ENCODE measurements at regions not wholly inside any gene's neighbourhood (a gene's known extent, or its start where the extent isn't known, plus 50 kb on each side); places are given as distances from the start of the nearest gene placed in this dataset.

- CTCF ChIA-PET = no interaction called here
- no peak for DNase-seq (ENCODE audit: low spot score)
- Mint-ChIP-seq H3K27ac (no peak overlapping the region), H3K9me3 (peaks cover 6% of the 10 kb centered on the region), H3K4me3 (no peak overlapping the region), H3K36me3 (no peaks in the 10 kb centered on the region), H3K4me1 (peaks cover 7% of the 10 kb centered on the region), H3K27me3 (ENCODE audit: low read depth) (peaks cover 12% of the 10 kb centered on the region)
- ATAC-seq = no peak
- POLR2A ChIA-PET = no interaction called here
- TF ChIP-seq USF2 (CRISPR knock-in tag; IDR thresholded peaks at IDR 0.05) = peak; percentile 87
- no peak for TF ChIP-seq ZNF138 (CRISPR knock-in tag; conservative IDR thresholded peaks at IDR 0.05)
- TF ChIP-seq RORB (CRISPR knock-in tag; IDR thresholded peaks at IDR 0.05) = no peak
- TF ChIP-seq USF1 (CRISPR knock-in tag; IDR thresholded peaks at IDR 0.05) = peak; percentile 74
These were observed 90.5 kb upstream of the ALX4 start for GRCh38 chr11:44400431-44400830.

GRCh38 chr11:44402466-44403075 lies 92.6 kb upstream of the ALX4 start:
- TF ChIP-seq NR3C1 (CRISPR knock-in tag; conservative IDR thresholded peaks at IDR 0.05; ENCODE audit: low read depth) (no peak), TEAD4 (CRISPR knock-in tag; IDR thresholded peaks at IDR 0.05) (no peak), RORB (CRISPR knock-in tag; IDR thresholded peaks at IDR 0.05) (no peak), CREM (CRISPR knock-in tag; IDR thresholded peaks at IDR 0.05) (no peak), ZNF121 (CRISPR knock-in tag; IDR thresholded peaks at IDR 0.05) (no peak), JUN (CRISPR knock-in tag; IDR thresholded peaks at IDR 0.05) (no peak), MYBL2 (CRISPR knock-in tag; IDR thresholded peaks at IDR 0.05) (no peak), AFF4 (CRISPR knock-in tag; IDR thresholded peaks at IDR 0.05; ENCODE audit: borderline replicate concordance) (no peak), E2F1 (CRISPR knock-in tag; IDR thresholded peaks at IDR 0.05) (no peak), NFYB (CRISPR knock-in tag; conservative IDR thresholded peaks at IDR 0.05; ENCODE audit: low read depth) (no peak), ETV6 (CRISPR knock-in tag; IDR thresholded peaks at IDR 0.05) (no peak), TCF7 (CRISPR knock-in tag; IDR thresholded peaks at IDR 0.05; ENCODE audit: low read depth) (no peak), IRF2 (CRISPR knock-in tag; IDR thresholded peaks at IDR 0.05; ENCODE audit: borderline replicate concordance, low read depth) (no peak), PRDM15 (CRISPR knock-in tag; IDR thresholded peaks at IDR 0.05) (no peak)
- H3K36me3 Mint-ChIP-seq = no peaks in the 10 kb centered on the region
- no peak for DNase-seq (ENCODE audit: low spot score)
- H3K4me3 Mint-ChIP-seq = no peak overlapping the region
- ATAC-seq = no peak
- no peaks in the 10 kb centered on the region; the same call in 1 of the 2 replicates for H3K27me3 Mint-ChIP-seq (ENCODE audit: low read depth)
- ChIA-PET POLR2A (no interaction called here), CTCF (no interaction called here)
- H3K4me1 Mint-ChIP-seq = peaks cover 7% of the 10 kb centered on the region
- H3K27ac Mint-ChIP-seq = no peak overlapping the region
- peaks cover 6% of the 10 kb centered on the region for H3K9me3 Mint-ChIP-seq
